ENCODE measurements at regions not wholly inside any gene's neighbourhood (a gene's known extent, or its start where the extent isn't known, plus 50 kb on each side); places are given as distances from the start of the nearest gene placed in this dataset.

DNA sequence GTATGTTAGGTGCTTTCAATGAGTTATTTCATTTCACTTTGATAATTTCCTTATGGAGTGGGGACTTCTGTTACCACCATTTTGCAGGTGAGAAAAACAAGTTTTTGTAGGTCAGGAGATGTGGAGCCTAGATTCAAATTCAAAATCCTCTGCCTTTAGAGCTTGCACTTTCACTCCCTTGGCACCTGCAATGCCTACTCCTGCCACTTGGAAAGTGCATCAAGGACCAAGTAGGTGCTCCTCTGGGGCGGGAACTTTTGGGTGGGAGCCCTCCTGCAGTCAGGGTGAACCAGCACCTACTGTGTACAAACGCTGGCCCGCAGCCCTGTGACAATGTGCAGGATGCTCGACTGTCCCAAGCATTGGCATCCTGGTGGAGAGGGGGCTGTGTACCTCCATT is 199.0 kb downstream of the EMX2 start:
- CTCF ChIA-PET = interaction anchor here (0.5 to 1.4 kb wide), 8 partner anchors 12 to 538 kb away, joined by 3 to 6 read pairs (median 3); no protein-coding TSS in a partner anchor
- POLR2A ChIA-PET (ENCODE audit: low non-redundant PET) = no interaction called here
- no peak overlapping the region for H3K27ac ChIP-seq
- TF ChIP-seq, protein P1, sequence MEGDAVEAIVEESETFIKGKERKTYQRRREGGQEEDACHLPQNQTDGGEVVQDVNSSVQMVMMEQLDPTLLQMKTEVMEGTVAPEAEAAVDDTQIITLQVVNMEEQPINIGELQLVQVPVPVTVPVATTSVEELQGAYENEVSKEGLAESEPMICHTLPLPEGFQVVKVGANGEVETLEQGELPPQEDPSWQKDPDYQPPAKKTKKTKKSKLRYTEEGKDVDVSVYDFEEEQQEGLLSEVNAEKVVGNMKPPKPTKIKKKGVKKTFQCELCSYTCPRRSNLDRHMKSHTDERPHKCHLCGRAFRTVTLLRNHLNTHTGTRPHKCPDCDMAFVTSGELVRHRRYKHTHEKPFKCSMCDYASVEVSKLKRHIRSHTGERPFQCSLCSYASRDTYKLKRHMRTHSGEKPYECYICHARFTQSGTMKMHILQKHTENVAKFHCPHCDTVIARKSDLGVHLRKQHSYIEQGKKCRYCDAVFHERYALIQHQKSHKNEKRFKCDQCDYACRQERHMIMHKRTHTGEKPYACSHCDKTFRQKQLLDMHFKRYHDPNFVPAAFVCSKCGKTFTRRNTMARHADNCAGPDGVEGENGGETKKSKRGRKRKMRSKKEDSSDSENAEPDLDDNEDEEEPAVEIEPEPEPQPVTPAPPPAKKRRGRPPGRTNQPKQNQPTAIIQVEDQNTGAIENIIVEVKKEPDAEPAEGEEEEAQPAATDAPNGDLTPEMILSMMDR (conservative IDR thresholded peaks at IDR 0.05; ENCODE audit: low read depth) = 0 out of 2 replicates have a peak, but pooled peaks have one; percentile 7
- DNase-seq (ENCODE audit: low spot score) = no peak

- no peak for DNase-seq (ENCODE audit: low spot score)
- ChIA-PET CTCF (no interaction called here), POLR2A (ENCODE audit: low non-redundant PET) (no interaction called here)
- TF ChIP-seq, protein P1 (conservative IDR thresholded peaks at IDR 0.05; ENCODE audit: low read depth) = no peak
- no peak overlapping the region for H3K27ac ChIP-seq
Observed at GRCh38 chr10:117743509-117743908, 201.0 kb downstream of the EMX2 start.

GRCh38 chr10:117745301-117745700 is 202.8 kb downstream of the EMX2 start:
- DNase-seq (ENCODE audit: low spot score) = no peak
- TF ChIP-seq, protein P1 (conservative IDR thresholded peaks at IDR 0.05; ENCODE audit: low read depth) = no peak
- no peak overlapping the region for H3K27ac ChIP-seq
- CTCF ChIA-PET = no interaction called here
- POLR2A ChIA-PET (ENCODE audit: low non-redundant PET) = no interaction called here

GRCh38 chr10:117746541-117747448 is 204.2 kb downstream of the EMX2 start:
- DNase-seq (ENCODE audit: low spot score) = no peak
- TF ChIP-seq, protein P1 (conservative IDR thresholded peaks at IDR 0.05; ENCODE audit: low read depth) = no peak
- ChIA-PET CTCF (interaction anchor here (0.6 kb wide), 2 partner anchors 250 to 610 kb away, joined by 3 to 4 read pairs; no protein-coding TSS in a partner anchor), POLR2A (ENCODE audit: low non-redundant PET) (no interaction called here)
- no peak overlapping the region for H3K27ac ChIP-seq

DNA sequence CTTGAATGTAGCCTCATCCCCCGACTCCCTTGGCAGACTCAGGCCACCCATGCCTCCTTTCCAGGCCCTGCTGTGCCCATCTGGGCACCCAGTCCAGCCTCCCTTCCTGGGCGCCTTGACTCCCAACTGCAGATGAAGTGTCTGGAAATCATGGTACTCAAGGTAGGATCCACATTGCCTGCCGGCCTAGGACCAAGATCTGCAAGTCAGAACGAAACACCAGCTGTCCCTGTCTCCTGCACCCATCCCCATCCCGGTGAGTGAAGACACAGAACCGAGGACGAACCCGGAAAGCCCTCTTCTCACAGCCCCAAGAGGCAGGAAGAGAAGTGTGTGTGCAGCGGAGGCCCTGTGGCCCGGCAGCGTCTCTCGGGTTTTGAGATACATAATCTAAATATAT is 205.1 kb downstream of the EMX2 start:
- DNase-seq (ENCODE audit: low spot score) = no peak
- POLR2A ChIA-PET (ENCODE audit: low non-redundant PET) = no interaction called here
- CTCF ChIA-PET = interaction anchor here (0.6 kb wide), 2 partner anchors 251 to 611 kb away, joined by 3 to 4 read pairs; no protein-coding TSS in a partner anchor
- TF ChIP-seq, protein P1 (conservative IDR thresholded peaks at IDR 0.05; ENCODE audit: low read depth) = no peak
- H3K27ac ChIP-seq = no peak overlapping the region

DNA sequence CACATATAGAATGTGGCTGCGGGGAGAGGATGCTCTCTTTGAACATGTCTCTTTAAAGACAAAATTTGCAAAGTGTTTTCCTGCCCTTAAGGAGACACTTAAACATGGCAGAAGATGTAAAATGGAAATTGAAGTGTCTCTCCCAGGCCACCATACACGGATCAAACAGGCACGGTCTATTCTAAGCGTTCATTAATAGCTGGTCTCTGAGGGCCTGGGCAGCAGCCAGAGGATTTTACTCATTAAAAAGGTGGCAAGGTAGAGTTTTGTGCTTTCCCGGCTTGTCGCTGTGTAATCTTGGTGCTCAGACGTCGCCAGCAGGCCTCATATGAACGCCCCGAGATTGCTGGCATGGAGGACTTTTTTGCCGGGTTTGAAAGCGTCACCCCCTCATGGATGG is 205.5 kb downstream of the EMX2 start:
- ChIA-PET CTCF (no interaction called here), POLR2A (ENCODE audit: low non-redundant PET) (no interaction called here)
- DNase-seq (ENCODE audit: low spot score) = no peak
- TF ChIP-seq, protein P1 (conservative IDR thresholded peaks at IDR 0.05; ENCODE audit: low read depth) = no peak
- no peak overlapping the region for H3K27ac ChIP-seq

Measured in RWPE1 (cell line).